ENCODE measurements at regions not wholly inside any gene's neighbourhood (a gene's known extent, or its start where the extent isn't known, plus 50 kb on each side); places are given as distances from the start of the nearest gene placed in this dataset.
"Not testable (repeated sequence)": the region's sequence is repeated elsewhere in the genome, so short reads cannot be mapped to it uniquely, and the experiment has no call there.

DNA sequence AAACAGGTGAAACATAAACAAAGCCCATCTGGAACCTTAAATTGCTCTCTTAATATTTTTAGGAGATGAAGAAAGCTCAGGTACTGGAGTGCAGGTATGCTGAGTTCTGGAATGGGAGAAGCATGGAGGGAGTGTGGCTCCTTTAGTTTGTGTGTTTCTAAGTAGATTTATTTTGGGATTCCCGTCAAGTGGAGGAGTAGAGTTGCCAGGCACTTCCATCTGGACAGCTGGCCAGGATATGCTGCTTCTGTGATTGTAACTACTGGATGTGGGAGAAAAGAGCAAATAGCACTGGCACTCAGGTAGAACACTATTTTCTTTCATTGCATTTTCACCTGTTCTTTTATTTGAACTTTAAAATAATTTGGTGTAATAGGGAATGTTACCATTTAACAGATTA, 182.3 kb upstream of the MAST4 start:
- DNase-seq (ENCODE audit: low spot score): no peak

DNA sequence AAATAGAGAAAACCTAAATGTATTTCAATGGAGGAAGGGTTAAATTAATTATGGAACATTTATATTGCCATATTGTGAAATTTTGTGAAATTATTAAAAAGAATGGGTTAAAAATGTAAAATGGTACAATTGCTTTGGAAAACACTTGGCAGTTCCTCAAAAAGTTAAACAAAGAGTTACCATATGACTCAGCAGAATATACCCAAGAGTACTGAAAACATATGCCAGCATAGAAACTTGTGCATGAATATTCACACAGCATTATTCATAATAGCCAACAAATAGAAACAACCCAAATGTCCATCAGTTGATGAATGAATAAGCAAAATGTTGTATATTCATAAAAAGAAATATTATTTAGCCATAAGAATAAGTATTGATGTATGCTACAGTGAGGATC, 181.0 kb upstream of the MAST4 start:
- DNase-seq (ENCODE audit: low spot score): no peak

DNA sequence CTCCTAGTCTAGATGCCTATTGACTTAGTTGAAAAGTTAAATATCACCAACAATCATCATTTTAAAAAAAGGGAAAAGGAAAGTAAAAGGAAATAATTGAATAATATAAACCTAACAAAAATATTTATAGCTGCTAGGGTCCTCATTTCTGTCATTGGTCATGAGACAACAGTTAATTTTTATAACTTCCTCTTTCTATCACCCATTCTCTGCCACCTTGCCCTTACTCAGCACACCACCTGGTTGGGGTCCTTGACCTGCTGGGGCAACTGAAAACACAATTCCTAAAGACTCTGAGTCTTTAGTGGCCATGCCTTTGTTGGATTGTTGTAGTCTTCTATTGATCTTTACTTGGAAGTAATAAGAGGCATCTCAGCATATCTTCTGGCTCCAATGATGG, 179.5 kb upstream of the MAST4 start:
- no peak for DNase-seq (ENCODE audit: low spot score)

DNA sequence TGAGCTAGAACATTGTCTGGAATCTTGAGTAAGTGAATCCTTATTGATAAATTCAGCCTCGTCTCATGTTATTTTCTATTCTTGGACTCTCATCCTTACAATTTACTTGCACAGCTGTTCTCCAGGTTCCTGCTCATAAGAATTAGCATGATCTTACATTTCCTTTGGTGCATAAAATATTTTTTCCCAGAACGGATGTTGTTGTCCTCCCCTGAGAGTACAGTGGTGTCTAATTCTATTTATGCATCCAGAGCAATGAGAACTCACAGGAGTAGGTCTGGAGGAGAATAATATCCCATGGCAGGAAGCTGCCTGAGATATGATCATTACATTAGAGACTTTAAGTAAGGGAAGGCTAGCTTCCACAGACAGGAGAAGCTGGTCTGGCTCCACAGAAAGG, 178.4 kb upstream of the MAST4 start:
- no peak for DNase-seq (ENCODE audit: low spot score)

DNA sequence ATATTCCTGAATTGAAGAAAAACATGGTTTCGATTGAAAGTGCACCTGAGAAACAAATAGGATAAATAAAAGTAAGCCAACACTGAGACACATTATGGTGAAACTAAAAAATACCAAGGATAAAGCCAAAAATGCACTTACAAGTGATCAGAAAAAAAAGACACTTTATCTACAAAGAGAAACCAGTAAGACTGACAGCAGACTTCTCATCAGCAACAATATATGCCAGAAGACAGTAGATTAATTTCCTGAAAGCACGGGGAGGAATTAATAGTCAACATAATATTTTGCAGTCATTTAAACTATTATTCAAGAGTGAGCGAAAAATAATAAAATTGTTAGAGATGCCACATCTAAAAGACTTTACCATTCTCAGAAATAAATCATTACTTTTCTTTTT, 172.7 kb upstream of the MAST4 start:
- no peak for DNase-seq (ENCODE audit: low spot score)

DNA sequence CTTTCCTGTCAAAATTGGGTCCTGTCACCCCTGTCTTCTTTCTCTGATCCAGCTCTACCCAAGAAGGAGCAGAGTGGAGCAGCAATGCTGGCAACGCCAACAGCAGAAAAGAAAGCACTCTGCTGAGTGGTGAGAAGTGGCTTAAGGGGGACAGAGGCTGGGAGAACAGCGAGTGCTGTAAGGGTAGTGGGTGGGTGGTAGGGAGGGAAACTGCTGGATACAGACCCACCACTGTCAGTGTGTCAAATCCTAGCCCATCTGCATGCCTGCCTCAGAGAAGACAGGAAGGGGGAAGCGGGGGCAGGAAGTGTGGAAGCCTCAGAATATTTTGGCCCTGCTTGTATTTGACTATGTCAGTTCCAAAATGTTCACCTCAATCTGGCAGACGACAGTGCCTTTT, 170.4 kb upstream of the MAST4 start:
- DNase-seq (ENCODE audit: low spot score): no peak

DNA sequence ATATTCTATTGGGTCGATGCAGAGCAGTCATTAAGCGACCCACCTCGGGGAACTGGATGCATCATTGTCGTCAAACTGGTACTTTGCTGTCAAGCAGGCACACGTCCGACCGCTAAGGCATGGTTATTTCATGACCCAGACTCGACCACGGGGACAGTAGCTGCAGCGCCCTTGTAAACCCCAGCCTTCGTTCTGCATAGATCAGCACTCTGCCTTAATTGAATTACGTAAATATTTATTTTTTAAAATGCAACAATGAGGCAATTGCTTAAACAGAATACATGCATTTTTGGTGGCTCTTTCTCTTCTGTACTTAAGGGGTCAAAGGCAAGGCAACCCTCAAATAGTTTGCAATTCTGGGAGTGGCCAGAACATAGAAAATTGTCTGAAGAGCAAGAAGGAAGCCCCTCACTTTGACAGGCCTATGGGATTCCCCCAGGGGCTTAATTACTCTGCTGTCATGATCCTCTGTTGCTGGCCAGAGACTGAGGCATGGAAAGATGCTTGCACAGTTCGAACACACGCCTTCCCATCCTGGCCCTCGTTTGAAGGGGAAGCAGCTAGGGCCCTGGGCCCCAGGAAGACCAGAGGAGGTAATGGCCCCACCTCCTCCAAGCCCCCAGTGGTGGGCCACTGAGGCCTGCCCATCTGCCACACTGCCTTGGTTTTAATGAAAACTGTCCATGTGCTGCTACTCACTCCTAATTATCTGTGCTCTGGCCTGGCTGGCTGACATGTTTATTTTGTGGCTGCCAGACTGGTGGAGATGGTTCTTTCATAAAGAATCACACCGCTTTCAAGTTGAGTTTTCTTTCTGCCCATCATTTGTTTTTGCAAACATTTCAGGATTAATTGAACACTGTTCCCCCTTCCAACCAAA, 169.7 kb upstream of the MAST4 start:
- no peak for DNase-seq (ENCODE audit: low spot score)

DNA sequence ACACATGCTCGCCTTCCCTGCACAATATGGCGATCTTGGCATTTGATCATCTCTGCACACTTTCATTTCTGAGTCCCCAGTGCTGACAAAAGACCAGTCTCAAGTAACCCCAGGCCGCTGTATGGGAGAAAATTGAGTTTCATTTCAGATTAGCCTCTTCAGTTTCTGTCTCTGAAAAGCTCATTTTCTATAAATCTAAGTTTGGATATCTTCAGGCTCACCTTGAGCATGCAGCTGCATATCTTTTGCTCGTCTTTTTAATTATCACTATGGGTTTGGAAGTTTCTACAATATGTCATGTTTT, 169.1 kb upstream of the MAST4 start:
- DNase-seq (ENCODE audit: low spot score): no peak

DNA sequence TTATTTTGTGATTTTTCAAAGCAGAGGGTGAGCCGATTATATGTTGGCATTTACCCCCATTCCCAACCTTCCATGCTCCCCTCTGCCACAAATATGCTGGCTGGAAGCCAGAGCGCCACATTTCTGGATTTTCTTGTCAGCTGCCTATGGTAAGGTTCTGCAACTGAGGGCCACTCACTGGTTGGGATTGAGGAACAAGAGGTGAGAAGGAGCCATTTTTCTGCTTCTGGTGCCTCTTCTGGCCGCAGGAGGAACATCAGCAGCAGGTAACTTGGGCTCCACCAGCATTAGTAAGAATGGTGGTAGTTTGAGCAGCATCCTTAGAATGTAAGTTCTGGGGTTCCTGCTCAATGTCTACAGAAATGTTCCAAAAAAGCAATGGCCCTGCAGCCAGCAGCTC, 159.5 kb upstream of the MAST4 start:
- DNase-seq (ENCODE audit: low spot score): no peak

DNA sequence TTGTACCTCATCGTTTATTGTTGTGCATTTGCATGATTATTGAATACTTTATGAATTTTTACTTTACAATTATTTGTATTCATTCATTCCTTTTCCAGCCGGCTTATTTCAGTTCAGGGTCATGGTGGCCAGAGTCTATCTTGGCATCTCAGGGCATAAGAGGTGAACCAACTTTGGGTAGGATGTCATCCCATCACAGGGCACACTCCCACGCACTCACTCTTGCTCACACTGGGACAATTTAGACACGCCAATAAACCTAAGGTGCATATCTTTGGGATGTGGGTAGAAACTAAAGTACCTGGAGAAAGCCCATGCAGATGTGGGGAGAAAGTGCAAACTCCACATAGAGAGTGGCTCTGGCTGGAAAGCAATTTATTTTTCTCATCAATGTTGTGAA, 158.1 kb upstream of the MAST4 start:
- DNase-seq (ENCODE audit: low spot score): no peak

DNA sequence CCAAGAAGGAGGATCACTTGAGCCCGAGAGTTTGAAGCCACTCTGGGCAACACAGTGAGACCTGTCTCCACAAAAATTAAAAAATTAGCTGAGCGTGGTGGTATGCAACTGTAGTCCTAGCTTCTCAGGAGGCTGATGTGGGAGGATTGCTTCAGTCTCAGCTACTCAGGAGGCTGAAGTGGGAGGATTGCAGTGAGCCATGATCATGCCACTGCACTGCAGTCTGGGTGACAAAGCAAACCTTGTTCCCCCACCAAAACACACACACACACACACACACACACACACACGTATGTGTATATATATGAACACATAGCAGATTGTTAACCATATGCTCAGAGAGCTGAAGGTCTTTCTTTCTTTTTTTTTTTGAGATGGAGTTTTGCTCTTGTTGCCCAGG, 157.5 kb upstream of the MAST4 start:
- no peak for DNase-seq (ENCODE audit: low spot score)

DNA sequence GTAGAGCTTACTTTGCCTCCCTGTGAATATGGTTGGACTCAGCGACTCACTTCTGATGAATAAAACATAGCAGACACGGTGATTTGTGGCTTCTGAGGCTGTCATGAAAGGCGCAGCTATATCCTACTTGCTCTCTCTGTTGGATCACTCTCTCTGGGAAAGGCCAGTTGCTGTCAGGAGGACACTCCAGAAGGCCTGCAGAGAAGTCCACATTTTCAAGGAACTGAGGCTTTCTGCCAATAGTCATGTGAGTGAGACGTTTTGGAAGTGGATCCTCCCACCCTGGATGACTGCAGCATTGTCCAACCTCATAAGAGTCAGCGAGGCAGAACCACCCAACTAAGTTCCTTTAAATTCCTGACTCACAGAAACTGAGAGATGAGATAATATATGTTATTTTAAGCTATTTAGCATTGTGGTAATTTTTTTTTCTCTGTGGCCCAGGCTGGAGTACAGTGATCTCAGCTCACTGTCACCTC, 156.0 kb upstream of the MAST4 start:
- DNase-seq (ENCODE audit: low spot score): no peak

DNA sequence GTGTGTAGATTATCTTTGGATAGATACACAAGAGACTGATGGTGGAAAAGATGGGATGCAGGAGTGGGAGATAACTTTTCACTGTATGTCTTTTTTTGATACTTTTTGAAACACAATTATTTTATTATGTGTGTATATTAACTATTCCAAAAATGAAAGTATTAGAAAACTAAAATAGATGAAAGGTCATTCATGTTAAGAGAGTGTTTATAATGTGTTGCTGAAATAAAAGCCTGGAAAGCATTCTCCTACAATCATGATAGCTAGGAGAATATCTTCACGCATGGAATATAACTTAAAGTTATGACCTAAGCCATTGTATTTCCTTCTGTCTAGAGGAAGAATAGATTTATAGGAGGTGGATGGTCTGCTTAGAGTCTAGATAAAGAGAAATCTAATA, 154.8 kb upstream of the MAST4 start:
- DNase-seq (ENCODE audit: low spot score): no peak

DNA sequence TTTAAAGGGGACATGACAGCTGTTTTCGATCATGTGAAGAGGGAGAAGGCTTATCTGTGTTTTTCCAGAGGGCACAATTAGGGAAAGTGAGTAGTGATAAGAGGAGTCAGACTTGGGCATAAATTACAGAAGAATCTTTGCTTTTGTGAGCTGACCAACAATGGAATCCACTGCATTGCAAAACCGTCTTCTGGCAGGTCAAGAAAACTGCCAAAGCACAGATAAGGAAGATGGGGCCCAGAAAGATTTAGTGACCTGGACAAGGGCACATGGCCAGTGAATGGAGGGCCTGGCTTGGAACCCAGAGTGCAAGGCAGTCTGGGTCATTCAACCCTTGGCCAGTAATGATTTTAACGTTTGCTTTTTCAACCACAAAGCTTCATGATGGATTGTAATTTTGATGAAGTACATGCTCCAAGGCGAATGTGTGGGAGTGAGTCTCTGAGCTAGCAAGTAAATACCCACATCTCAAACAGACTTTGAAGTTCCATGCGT, 153.2 kb upstream of the MAST4 start:
- DNase-seq (ENCODE audit: low spot score): no peak

DNA sequence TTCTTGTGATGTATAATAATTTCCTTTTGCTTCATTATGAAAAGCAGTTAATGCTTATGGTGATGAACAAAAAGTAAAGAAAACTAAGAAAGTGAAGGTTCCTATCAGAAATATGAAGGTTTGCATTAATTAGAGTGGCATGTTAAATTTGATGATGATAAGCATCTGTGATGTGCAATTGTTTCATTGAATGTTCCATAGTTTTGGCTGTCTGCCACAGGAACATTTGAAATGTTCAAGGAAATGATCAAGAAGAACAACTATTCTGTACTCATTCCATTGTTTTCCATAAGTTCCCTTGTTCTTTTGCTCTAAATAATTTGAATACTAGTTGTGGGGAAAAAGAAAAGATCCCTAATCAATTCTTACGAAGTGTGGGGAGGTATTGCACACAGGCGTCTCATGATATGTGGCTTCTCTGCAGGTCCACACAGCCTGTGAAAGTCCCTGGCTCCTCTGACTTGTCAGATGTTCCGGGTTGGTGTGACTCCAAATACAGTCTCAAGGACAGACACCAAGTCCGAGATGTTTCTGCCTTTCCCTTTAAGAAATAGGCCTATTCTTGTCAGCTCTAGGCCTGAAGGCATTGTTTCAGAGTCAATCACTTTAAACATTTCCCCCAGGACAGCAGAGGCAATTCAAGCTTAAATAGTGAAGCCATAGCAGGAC, 152.6 kb upstream of the MAST4 start:
- no peak for DNase-seq (ENCODE audit: low spot score)

DNA sequence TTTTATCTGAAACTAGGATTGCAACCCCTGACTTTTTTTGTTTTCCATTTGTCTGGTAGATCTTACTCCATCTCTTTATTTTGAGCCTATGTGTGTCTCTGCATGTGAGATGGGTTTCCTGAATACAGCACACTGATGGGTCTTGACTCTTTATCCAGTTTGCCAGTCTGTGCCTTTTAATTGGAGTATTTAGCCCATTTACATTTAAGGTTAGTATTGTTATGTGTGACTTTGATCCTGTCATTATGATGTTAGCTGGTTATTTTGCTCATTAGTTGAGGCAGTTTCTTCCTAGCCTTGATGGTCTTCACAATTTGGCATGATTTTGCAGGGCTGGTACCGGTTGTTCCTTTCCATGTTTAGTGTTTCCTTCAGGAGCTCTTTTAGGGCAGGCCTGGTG, 148.1 kb upstream of the MAST4 start:
- not testable (repeated sequence) for DNase-seq (ENCODE audit: low spot score)

DNA sequence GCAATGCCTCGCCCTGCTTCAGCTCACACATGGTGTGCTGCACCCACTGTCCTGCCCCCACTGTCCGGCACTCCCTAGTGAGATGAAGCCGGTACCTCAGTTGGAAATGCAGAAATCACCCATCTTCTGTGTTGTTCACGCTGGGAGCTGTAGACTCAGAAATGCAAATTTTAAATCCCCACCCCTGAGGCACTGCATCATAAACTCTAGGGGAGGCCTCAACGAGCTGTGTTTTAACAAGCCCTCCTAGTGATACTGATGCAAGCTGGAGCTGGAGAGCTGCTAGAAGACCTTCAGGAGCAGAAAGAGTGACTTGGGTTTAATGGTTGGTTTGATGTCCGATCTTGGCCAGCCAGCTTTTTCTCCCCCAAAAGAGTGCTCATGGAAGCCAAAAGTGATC, 146.0 kb upstream of the MAST4 start:
- no peak for DNase-seq (ENCODE audit: low spot score)

DNA sequence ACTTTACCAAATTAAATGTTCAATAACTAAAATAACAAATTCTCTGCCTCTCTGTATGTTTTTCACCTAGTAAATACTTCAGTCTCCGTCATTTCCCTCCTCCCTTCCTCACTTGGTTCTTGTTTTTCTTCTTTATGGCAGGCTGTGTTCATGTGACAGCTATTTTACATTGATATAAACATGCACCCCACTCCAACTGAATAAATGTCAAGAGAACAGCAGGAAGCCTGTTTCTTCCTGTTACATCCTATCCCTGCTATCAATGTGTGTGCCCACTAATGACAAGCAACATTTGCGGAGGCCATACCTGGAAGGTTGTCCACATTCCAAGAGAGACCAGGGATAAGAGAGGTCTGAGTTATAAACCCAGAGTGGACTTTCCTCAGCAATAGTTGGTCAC, 145.2 kb upstream of the MAST4 start:
- no peak for DNase-seq (ENCODE audit: low spot score)

DNA sequence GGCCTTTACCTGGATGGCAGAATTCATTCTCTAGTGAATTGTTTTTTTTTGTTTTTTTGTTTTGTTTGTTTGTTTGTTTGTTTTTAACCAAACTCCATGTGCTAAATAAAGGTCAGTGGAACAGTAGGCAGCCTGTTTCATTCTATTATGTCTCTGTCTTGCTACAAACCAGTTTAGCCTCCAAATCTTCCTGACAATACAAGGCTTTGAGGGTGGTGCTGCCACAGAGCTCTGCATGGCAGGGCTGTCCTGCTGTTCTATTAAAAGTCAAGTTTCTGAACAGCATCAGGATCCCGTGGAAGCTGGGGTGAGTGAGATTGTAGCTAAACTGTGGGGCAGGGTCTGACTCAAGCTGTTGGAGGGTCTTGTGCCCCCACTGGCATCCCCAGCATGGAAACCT, 144.1 kb upstream of the MAST4 start:
- no peak for DNase-seq (ENCODE audit: low spot score)

DNA sequence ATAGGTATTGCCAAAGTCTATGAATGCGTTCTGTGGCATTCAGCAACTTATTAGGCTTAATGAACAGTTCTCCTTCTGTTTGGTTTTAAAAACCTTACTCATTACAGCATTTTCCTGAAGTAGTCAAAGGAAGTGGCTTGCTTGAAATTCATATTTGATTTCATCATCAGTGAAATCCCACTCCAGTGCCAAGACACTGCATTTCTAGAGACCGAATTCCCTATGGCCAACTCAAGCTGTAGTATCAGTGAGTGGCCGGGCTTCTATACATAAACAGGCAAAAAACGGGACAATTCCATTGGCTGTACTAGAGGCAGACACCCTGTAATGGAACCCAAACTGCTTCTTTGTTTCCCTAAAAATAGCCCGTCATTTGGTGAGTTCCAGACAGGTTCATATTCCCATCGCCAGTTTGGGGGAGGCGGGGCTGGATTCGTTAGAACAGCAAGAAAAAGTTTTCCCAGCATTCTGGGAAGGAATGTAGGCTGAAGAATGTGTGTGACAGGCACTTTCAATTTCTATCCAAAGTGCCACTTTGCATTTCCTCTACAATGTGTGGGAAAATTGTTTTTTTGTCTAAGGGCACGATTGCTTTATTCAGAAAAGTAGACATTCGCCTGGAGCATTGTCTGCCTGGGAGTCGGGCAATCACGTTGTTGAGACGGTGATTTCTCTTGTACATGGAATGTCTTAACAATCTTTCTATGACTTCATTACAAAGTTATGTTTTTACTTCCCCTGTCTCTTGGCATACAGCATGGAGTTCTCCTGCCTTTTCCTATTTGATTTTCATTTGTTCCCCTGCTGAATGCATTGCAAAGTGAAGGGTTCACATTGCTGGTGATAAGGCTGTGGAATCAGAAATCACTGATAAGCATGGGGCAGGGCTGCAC, 141.8 kb upstream of the MAST4 start:
- no peak for DNase-seq (ENCODE audit: low spot score)

DNA sequence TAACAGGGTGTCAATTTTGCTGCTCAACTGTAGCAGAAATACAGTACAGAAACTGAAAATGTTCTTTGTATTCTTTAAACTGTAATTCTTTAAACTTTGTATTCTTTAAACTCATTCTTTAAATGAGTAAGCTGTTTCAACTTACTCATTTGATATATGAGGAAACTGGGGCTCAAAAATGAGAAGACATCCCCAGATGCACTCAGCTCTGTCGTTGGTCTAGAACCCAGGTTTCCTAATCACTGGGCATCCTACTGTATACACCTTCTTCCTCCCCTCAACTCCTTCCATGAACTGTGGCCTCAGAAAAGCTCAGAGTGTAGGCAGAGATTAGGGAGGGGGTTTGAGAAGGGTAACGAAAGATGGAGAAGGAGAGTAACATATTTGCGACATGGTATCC, 136.5 kb upstream of the MAST4 start:
- no peak for DNase-seq (ENCODE audit: low spot score)

DNA sequence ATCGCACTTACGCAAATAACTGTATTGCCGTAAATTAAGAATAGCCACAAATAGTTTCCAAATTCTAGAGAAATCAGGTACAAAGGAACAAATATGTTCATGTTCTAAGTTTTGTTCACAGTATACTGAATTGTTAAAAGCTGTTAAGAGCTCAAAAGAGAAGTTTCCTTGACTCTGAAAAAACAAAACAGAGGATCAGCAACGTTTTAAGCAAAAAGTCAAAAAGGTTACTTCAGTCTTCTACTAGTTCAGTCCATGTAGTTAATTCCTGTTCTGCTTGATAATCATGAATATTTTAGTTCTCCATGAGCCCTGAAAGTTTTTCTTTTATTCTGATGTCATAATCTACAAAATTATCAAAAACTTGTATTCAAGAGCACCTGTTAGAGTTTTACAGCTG, 128.6 kb upstream of the MAST4 start:
- DNase-seq (ENCODE audit: low spot score): no peak

DNA sequence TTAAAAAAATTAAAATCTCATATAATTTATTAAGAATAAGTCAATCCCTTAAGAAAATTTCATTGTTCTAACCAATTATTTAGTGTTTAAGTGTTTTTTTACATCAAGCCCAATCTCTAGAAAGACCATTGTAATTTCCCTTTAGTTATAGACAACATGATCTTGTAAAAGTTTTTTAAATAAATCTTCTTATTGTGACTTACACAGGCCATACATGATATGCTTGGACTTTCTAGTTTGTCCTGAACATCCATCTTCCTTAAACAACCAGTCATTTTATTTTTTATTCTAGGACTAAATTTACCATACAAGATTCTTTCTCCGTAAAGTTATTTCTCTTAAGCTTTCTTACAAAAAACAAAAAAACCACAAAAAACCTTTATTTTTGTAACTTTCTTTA, 126.5 kb upstream of the MAST4 start:
- no peak for DNase-seq (ENCODE audit: low spot score)

All from CD4-positive, alpha-beta T cell treated with Interleukin-15 for 4 hours (primary cell).